ENCODE measurements at regions not wholly inside any gene's neighbourhood (a gene's known extent, or its start where the extent isn't known, plus 50 kb on each side); places are given as distances from the start of the nearest gene placed in this dataset.

DNA sequence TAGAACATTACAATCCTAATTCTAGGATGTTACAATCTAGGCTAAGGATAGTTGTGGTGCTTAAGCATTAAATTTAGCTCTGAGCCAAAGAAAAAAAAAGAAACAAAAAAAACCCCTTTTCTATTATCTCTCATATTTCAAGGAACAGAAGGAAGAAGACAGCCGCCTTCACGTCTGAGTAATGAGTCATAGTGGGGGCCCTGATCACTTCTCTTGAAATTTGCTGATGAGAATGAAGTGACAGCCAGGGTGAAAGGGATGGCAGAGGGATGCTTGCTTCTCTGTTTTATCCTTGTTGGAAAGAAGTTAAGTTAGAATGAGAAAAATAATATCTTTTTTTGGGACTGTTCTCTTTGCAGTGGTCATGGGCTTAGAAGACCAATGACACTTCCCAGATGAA, 82.6 kb upstream of the MPHOSPH6 start:
- Histone ChIP-seq H3K4me3 (replicated peaks in 1 of 4; ENCODE audit: control extremely low read depth in 1 of 4, insufficient read depth in 1 of 4, low read depth in 3 of 4, low read length in 4 of 4) (no peak overlapping the region), H2AFZ (ENCODE audit: low read length) (no peak overlapping the region), H3K9ac (ENCODE audit: insufficient read depth, low read length) (no peak overlapping the region), H3K27ac (ENCODE audit: insufficient read depth, low read length) (no peak overlapping the region), H4K20me1 (ENCODE audit: control insufficient read depth, extremely low read depth, insufficient read depth, low read length) (no peaks in the 10 kb centered on the region), H3K4me2 (ENCODE audit: extremely low read depth, insufficient read depth, low read length) (no peak overlapping the region), H3K36me3 (ENCODE audit: control insufficient read depth, insufficient read depth, low read length) (no peaks in the 10 kb centered on the region), H3K4me1 (ENCODE audit: control insufficient read depth, extremely low read depth, insufficient read depth, low read length) (no peaks in the 10 kb centered on the region), H3K9me3 (ENCODE audit: control insufficient read depth, insufficient read depth, low read depth, low read length) (no peaks in the 10 kb centered on the region), H3K27me3 (ENCODE audit: control insufficient read depth, insufficient read depth, low read length) (peaks cover 3% of the 10 kb centered on the region), H3K79me2 (ENCODE audit: control insufficient read depth, insufficient read depth, low read length) (no peaks in the 10 kb centered on the region)
- DNase-seq (ENCODE audit: low read depth in 2 of 2) = no peak
- TF ChIP-seq, protein P1, sequence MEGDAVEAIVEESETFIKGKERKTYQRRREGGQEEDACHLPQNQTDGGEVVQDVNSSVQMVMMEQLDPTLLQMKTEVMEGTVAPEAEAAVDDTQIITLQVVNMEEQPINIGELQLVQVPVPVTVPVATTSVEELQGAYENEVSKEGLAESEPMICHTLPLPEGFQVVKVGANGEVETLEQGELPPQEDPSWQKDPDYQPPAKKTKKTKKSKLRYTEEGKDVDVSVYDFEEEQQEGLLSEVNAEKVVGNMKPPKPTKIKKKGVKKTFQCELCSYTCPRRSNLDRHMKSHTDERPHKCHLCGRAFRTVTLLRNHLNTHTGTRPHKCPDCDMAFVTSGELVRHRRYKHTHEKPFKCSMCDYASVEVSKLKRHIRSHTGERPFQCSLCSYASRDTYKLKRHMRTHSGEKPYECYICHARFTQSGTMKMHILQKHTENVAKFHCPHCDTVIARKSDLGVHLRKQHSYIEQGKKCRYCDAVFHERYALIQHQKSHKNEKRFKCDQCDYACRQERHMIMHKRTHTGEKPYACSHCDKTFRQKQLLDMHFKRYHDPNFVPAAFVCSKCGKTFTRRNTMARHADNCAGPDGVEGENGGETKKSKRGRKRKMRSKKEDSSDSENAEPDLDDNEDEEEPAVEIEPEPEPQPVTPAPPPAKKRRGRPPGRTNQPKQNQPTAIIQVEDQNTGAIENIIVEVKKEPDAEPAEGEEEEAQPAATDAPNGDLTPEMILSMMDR (conservative IDR thresholded peaks at IDR 0.05 in 1 of 2, IDR thresholded peaks at IDR 0.05 in 1 of 2; ENCODE audit: low read depth in 1 of 2, low read length in 2 of 2) = no peak
- TF ChIP-seq EZH2 (IDR thresholded peaks at IDR 0.05; ENCODE audit: low read length, missing control alignments) = no peak

DNA sequence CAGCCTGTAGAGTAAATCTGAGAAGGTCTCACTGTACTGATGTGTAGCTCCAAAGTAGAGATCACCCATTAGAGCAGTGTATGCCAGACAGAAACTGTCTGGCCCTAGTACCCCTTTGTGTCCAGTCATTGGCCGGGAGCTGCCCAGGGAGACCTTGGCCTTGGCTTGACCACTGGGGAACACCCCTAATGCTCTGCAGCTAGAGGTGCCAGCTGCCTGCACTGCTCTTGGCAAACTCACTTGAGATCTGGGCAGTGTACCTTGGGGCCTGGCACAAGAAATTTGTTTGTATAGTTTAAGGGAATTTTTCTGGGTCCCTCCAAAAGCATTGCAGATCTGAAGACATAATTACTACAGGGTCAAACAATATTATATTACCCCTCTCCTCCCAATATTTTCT, 78.7 kb upstream of the MPHOSPH6 start:
- TF ChIP-seq, protein P1 (conservative IDR thresholded peaks at IDR 0.05 in 1 of 2, IDR thresholded peaks at IDR 0.05 in 1 of 2; ENCODE audit: low read depth in 1 of 2, low read length in 2 of 2) = no peak
- no peak for TF ChIP-seq EZH2 (IDR thresholded peaks at IDR 0.05; ENCODE audit: low read length, missing control alignments)
- Histone ChIP-seq H3K79me2 (ENCODE audit: control insufficient read depth, insufficient read depth, low read length) (no peaks in the 10 kb centered on the region), H3K4me3 (replicated peaks in 1 of 4; ENCODE audit: control extremely low read depth in 1 of 4, insufficient read depth in 1 of 4, low read depth in 3 of 4, low read length in 4 of 4) (no peak overlapping the region), H3K9me3 (ENCODE audit: control insufficient read depth, insufficient read depth, low read depth, low read length) (no peaks in the 10 kb centered on the region), H3K4me1 (ENCODE audit: control insufficient read depth, extremely low read depth, insufficient read depth, low read length) (no peaks in the 10 kb centered on the region), H3K9ac (ENCODE audit: insufficient read depth, low read length) (no peak overlapping the region), H3K27me3 (ENCODE audit: control insufficient read depth, insufficient read depth, low read length) (no peaks in the 10 kb centered on the region), H3K36me3 (ENCODE audit: control insufficient read depth, insufficient read depth, low read length) (no peaks in the 10 kb centered on the region), H2AFZ (ENCODE audit: low read length) (no peak overlapping the region), H4K20me1 (ENCODE audit: control insufficient read depth, extremely low read depth, insufficient read depth, low read length) (no peaks in the 10 kb centered on the region), H3K27ac (ENCODE audit: insufficient read depth, low read length) (no peak overlapping the region), H3K4me2 (ENCODE audit: extremely low read depth, insufficient read depth, low read length) (no peak overlapping the region)
- DNase-seq (ENCODE audit: low read depth in 2 of 2) = no peak

DNA sequence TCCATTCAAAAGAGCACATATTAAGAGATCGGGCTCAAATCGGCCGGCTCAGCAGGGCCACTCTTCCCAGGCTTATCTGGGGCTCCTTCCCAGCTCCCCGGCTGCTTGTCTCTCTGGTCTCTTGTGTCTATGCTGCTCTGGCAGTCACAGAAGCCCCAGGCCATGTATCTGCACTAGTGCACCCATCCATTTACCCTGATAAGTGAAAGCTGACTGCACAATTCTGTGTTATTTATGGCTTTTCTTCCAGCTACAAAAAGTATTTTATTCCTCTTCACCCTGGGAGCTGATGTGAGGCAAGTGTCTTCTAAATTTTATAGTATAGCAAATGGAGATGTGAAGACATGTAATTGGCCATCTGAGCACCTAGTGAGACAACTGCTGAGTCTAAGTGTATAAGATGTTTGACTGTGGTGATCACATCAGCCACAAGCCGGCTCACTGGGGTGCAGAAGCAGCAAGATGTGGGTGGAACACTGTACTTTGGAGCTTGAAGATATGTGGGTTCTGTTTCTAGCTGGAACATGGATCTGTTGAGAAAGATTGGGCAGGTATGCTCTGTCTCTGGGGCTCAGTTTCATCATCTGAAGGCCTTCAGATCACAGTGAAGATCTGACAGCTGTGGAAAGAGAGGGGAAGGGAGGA, 78.1 kb upstream of the MPHOSPH6 start:
- Histone ChIP-seq H4K20me1 (ENCODE audit: control insufficient read depth, extremely low read depth, insufficient read depth, low read length) (no peaks in the 10 kb centered on the region), H2AFZ (ENCODE audit: low read length) (no peak overlapping the region), H3K27me3 (ENCODE audit: control insufficient read depth, insufficient read depth, low read length) (no peaks in the 10 kb centered on the region), H3K79me2 (ENCODE audit: control insufficient read depth, insufficient read depth, low read length) (no peaks in the 10 kb centered on the region), H3K4me1 (ENCODE audit: control insufficient read depth, extremely low read depth, insufficient read depth, low read length) (no peaks in the 10 kb centered on the region), H3K27ac (ENCODE audit: insufficient read depth, low read length) (no peak overlapping the region), H3K9ac (ENCODE audit: insufficient read depth, low read length) (no peak overlapping the region), H3K4me3 (replicated peaks in 1 of 4; ENCODE audit: control extremely low read depth in 1 of 4, insufficient read depth in 1 of 4, low read depth in 3 of 4, low read length in 4 of 4) (no peak overlapping the region), H3K36me3 (ENCODE audit: control insufficient read depth, insufficient read depth, low read length) (no peaks in the 10 kb centered on the region), H3K4me2 (ENCODE audit: extremely low read depth, insufficient read depth, low read length) (no peak overlapping the region), H3K9me3 (ENCODE audit: control insufficient read depth, insufficient read depth, low read depth, low read length) (no peaks in the 10 kb centered on the region)
- no peak for TF ChIP-seq EZH2 (IDR thresholded peaks at IDR 0.05; ENCODE audit: low read length, missing control alignments)
- TF ChIP-seq, protein P1 (conservative IDR thresholded peaks at IDR 0.05 in 1 of 2, IDR thresholded peaks at IDR 0.05 in 1 of 2; ENCODE audit: low read depth in 1 of 2, low read length in 2 of 2) = no peak
- no peak for DNase-seq (ENCODE audit: low read depth in 2 of 2)

All from fibroblast of lung (primary cell).